ENCODE measurements at regions not wholly inside any gene's neighbourhood (a gene's known extent, or its start where the extent isn't known, plus 50 kb on each side); places are given as distances from the start of the nearest gene placed in this dataset.

DNA sequence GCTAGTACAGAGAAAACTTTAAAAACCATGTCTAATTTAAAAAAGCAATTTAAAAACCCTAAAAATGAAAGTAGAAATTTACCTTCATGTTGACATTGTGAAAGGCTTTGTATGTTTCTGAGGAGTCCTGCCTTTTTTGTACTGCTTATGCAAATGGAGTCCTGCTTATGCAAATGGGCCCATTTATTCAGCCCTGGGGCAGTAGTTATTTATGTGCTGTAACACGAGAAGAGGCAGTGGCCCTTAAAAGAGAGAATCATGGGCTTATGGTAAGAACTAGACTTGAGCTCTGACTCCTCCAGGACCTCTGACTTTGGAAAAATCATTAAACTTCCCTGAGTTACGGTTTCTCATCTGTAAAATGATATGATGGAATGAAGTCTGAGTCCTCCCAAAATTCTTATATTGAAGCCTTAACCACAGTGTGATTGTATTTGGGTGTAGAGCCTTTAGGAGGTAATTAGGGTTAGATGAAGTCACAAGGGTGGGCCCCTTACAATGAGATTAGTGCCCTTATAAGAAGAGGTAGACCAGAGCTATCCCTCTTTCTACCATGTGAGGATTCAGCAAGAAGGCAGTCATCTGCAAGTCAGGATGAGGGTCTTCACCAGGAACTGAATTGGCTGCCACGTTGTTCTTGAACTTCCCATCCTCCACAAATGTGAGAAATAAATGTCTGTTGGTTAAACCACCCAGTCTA lies 447.8 kb upstream of the CD180 start:
- no peaks in the 10 kb centered on the region for H3K36me3 ChIP-seq
- H3K4me3 ChIP-seq: no peak overlapping the region
- H3K27me3 ChIP-seq: no peaks in the 10 kb centered on the region
- WGBS, 5 donors: 89 to 95% (median 92%) methylated on average over 3 of the region's 3 CpGs
- no peak for DNase-seq
- no peak overlapping the region for H3K27ac ChIP-seq
- TF ChIP-seq EP300 (IDR thresholded peaks at IDR 0.05): no peak
- TF ChIP-seq POLR2A (IDR thresholded peaks at IDR 0.05): no peak
- TF ChIP-seq, protein P1, sequence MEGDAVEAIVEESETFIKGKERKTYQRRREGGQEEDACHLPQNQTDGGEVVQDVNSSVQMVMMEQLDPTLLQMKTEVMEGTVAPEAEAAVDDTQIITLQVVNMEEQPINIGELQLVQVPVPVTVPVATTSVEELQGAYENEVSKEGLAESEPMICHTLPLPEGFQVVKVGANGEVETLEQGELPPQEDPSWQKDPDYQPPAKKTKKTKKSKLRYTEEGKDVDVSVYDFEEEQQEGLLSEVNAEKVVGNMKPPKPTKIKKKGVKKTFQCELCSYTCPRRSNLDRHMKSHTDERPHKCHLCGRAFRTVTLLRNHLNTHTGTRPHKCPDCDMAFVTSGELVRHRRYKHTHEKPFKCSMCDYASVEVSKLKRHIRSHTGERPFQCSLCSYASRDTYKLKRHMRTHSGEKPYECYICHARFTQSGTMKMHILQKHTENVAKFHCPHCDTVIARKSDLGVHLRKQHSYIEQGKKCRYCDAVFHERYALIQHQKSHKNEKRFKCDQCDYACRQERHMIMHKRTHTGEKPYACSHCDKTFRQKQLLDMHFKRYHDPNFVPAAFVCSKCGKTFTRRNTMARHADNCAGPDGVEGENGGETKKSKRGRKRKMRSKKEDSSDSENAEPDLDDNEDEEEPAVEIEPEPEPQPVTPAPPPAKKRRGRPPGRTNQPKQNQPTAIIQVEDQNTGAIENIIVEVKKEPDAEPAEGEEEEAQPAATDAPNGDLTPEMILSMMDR (IDR thresholded peaks at IDR 0.05): no peak
- no peak for TF ChIP-seq POLR2AphosphoS5 (IDR thresholded peaks at IDR 0.05)
- H3K4me1 ChIP-seq: peaks cover 11 to 27% (median 15%) of the 10 kb centered on the region in 4 donors
- H3K9me3 ChIP-seq: peaks cover 0 to 9% (median 3%) of the 10 kb centered on the region in 4 donors
- intact Hi-C loops (cut with DNase I; ENCODE audit: low total_unique reads): no loop called here

DNA sequence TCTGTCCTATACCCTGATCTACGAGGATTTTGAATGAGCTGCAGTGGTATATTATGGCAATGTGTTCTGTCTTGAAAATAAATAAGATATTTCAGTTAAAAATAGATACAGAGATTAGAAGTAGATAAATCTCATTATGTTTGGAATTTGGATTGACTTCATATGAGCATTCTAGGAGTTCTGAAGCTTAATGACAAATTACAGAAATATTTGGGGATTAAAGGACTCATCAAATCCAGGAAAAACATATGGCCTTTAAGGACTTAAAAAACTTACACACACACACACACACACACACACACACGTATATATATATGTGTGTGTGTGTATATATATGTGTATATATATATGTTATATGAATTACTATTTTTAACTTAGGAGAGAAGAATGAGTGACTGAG lies 446.9 kb upstream of the CD180 start:
- peaks cover 0 to 9% (median 3%) of the 10 kb centered on the region in 4 donors for H3K9me3 ChIP-seq
- TF ChIP-seq POLR2A (IDR thresholded peaks at IDR 0.05) (no peak), POLR2AphosphoS5 (IDR thresholded peaks at IDR 0.05) (no peak), EP300 (IDR thresholded peaks at IDR 0.05) (no peak)
- TF ChIP-seq, protein P1 (IDR thresholded peaks at IDR 0.05): no peak
- peaks cover 6 to 18% (median 9%) of the 10 kb centered on the region in 4 donors for H3K4me1 ChIP-seq
- intact Hi-C loops (cut with DNase I; ENCODE audit: low total_unique reads): no loop called here
- H3K36me3 ChIP-seq: no peaks in the 10 kb centered on the region
- 53 to 68% (median 59%) methylated on average over 2 of the region's 2 CpGs for WGBS, 5 donors
- no peaks in the 10 kb centered on the region for H3K27me3 ChIP-seq
- no peak for DNase-seq
- no peak overlapping the region for H3K27ac ChIP-seq
- no peak overlapping the region for H3K4me3 ChIP-seq

DNA sequence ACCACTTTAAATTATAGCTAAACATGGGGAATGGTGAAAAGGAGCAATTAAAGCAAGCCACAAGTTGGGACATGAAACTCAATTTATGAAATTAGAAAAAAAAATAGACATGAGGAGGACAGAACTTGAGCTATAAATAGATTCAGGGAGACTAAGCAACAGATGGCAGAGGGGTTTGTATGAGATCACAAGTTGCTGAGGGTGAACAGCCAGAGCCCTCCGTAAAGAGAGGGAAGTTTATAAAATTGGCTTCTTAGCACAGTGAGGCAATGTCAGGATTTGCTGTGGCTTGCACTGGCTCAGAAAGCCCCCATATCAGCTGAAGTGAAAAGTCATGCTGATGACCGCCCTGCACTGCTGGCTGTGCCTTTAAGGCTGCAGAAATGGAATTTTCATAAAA lies 443.4 kb upstream of the CD180 start:
- intact Hi-C loops (cut with DNase I; ENCODE audit: low total_unique reads): no loop called here
- no peaks in the 10 kb centered on the region for H3K36me3 ChIP-seq
- peaks cover 0 to 9% (median 3%) of the 10 kb centered on the region in 4 donors for H3K9me3 ChIP-seq
- no peak for TF ChIP-seq POLR2A (IDR thresholded peaks at IDR 0.05)
- no peak for TF ChIP-seq EP300 (IDR thresholded peaks at IDR 0.05)
- TF ChIP-seq POLR2AphosphoS5 (IDR thresholded peaks at IDR 0.05): no peak
- TF ChIP-seq, protein P1 (IDR thresholded peaks at IDR 0.05): no peak
- WGBS, 5 donors: 49 to 85% (median 78%) methylated on average over 2 of the region's 2 CpGs
- H3K27ac ChIP-seq: no peak overlapping the region
- DNase-seq: peak in 1 of 2 donors; percentile 31
- H3K4me3 ChIP-seq: no peak overlapping the region
- H3K4me1 ChIP-seq: peaks cover 0 to 6% (median 0%) of the 10 kb centered on the region in 4 donors
- H3K27me3 ChIP-seq: no peaks in the 10 kb centered on the region

DNA sequence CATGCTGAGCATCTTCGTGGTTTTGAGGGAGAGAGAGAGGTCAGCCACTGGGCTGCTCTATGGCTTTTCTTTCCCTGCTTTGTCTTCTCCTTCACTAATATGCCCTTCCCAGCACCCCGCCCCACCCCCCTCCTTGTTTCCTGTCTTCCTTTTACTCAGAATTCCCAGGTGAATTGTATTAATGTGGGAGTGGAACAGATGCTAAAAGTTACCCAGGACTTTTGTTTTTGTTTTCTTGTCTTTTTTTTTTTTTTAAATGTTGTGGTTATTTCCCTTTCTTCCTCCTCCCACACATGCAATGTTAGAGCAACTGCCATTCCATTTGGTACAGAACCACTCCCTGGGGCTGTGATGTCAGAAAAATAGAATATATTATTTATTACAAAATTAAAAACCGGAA lies 442.7 kb upstream of the CD180 start:
- TF ChIP-seq POLR2A (IDR thresholded peaks at IDR 0.05) (no peak), POLR2AphosphoS5 (IDR thresholded peaks at IDR 0.05) (no peak)
- TF ChIP-seq, protein P1 (IDR thresholded peaks at IDR 0.05): no peak

More for the DNA sequence above, 442.7 kb upstream of the CD180 start:
- Histone ChIP-seq H3K4me1 (peaks cover 0 to 6% (median 0%) of the 10 kb centered on the region in 4 donors), H3K9me3 (peaks cover 0 to 3% (median under 1%) of the 10 kb centered on the region in 4 donors), H3K4me3 (no peak overlapping the region), H3K36me3 (no peaks in the 10 kb centered on the region), H3K27ac (no peak overlapping the region), H3K27me3 (no peaks in the 10 kb centered on the region)
- no peak for DNase-seq
- WGBS, 5 donors: 64 to 76% (median 74%) methylated on average over 3 of the region's 3 CpGs
- intact Hi-C loops (cut with DNase I; ENCODE audit: low total_unique reads): no loop called here

All from stomach (tissue), 8 donors.